WTC11 (cell line): ENCODE measurements at regions not wholly inside any gene's neighbourhood (a gene's known extent, or its start where the extent isn't known, plus 50 kb on each side); places are given as distances from the start of the nearest gene placed in this dataset.

ENCODE experiments used
- ARID4B ChIP-seq: sonication (generic); formaldehyde crosslinking; IDR thresholded peaks from 2 replicates; pipeline ENCODE4 v1.8.0; 2023; ENCODE audit warnings: missing genetic modification reagents, mild to moderate bottlenecking, borderline replicate concordance
- ATF6 ChIP-seq: sonication (generic); formaldehyde crosslinking; IDR thresholded peaks from 2 replicates; pipeline ENCODE4 v1.8.1; 2023; ENCODE audit warnings: mild to moderate bottlenecking, missing genetic modification reagents
- CBFB ChIP-seq: sonication (generic); formaldehyde crosslinking; IDR thresholded peaks from 2 replicates; pipeline ENCODE4 v1.8.1; 2022; ENCODE audit warnings: mild to moderate bottlenecking, low read depth, missing genetic modification reagents
- CTCF ChIP-seq: fragments of 200-600 bp; IDR thresholded peaks from 2 replicates; pipeline ENCODE4 v1.8.0; 2022; ENCODE audit warnings: antibody characterized with exemption
- HMGXB4 ChIP-seq: sonication (generic); formaldehyde crosslinking; IDR thresholded peaks from 2 replicates; pipeline ENCODE4 v1.8.1; 2023; ENCODE audit warnings: mild to moderate bottlenecking, moderate library complexity, missing genetic modification reagents
- NFE2L1 ChIP-seq: sonication (generic); formaldehyde crosslinking; IDR thresholded peaks from 2 replicates; pipeline ENCODE4 v1.8.1; 2023; ENCODE audit warnings: missing genetic modification reagents
- NFYB ChIP-seq: sonication (generic); formaldehyde crosslinking; conservative IDR thresholded peaks from 2 replicates; pipeline ENCODE4 v1.8.0; 2022; ENCODE audit warnings: low read depth, missing genetic modification reagents
- PRRX2 ChIP-seq: fragments of 250-450 bp; sonication (Bioruptor Pico); IDR thresholded peaks from 2 replicates; pipeline ENCODE4 v1.8.0; 2021; ENCODE audit warnings: mild to moderate bottlenecking
- TCF7 ChIP-seq: sonication (generic); formaldehyde crosslinking; IDR thresholded peaks from 2 replicates; pipeline ENCODE4 v1.8.0; 2022; ENCODE audit warnings: mild to moderate bottlenecking, low read depth, missing genetic modification reagents, moderate library complexity
- TF ChIP-seq, protein P1 (sequence below): sonication (generic); formaldehyde crosslinking; IDR thresholded peaks from 2 replicates; pipeline ENCODE4 v1.8.1; 2023; ENCODE audit warnings: mild to moderate bottlenecking, missing genetic modification reagents, moderate library complexity
- TF ChIP-seq, protein P2 (sequence below): sonication (generic); formaldehyde crosslinking; IDR thresholded peaks from 2 replicates; pipeline ENCODE4 v1.8.0; 2022; ENCODE audit warnings: mild to moderate bottlenecking, missing genetic modification reagents
- TF ChIP-seq, protein P3 (sequence below): sonication (generic); formaldehyde crosslinking; conservative IDR thresholded peaks from 2 replicates; pipeline ENCODE4 v1.8.1; 2022; ENCODE audit warnings: mild to moderate bottlenecking, missing genetic modification reagents
- TF ChIP-seq, protein P4 (sequence below): sonication (generic); formaldehyde crosslinking; IDR thresholded peaks from 2 replicates; pipeline ENCODE4 v1.8.1; 2022; ENCODE audit warnings: mild to moderate bottlenecking, missing genetic modification reagents, moderate library complexity, borderline replicate concordance

DNA sequence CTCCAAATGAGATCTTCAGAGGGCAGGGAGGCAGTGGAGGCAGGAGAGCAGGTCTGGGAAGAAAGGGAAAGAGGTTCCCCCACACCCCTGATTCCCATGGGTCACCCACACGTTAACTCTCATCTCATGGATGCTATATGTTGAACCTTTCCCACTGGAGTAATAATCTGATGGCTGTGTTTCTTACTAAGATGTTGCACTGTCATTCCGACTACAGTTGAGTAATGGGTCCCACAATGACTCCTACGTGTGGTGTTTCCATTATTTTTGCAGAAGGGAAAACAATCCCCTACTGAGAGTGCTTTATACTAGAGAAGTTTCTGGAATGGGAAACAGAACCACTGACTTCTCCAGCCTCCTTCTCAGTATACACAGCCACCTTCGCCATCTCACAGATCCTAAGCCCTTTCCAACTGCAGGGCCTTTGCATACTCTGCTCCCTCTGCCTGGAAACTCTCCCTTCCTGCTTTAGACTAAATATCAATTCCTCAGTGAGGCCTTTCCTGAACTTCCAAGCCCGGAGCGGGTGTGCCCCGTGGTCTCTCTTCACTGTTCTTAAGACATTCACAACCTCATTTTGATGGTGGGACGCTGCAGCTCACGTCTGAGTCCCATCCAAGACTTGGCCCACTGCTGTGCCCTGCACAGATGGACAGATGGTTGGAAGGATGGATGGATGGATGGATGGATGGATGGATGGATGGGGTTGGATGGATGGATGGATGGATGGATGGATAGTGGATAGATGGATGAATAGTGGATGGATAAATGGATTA, 238.6 kb upstream of the PMEPA1 start:
- TF ChIP-seq CTCF (no peak), PRRX2 (CRISPR knock-in tag) (no peak), CBFB (CRISPR knock-in tag) (no peak), HMGXB4 (CRISPR knock-in tag) (no peak), ATF6 (CRISPR knock-in tag) (no peak), NFE2L1 (CRISPR knock-in tag) (no peak), ARID4B (CRISPR knock-in tag) (no peak), NFYB (no peak), TCF7 (CRISPR knock-in tag) (no peak)
- TF ChIP-seq, protein P1, sequence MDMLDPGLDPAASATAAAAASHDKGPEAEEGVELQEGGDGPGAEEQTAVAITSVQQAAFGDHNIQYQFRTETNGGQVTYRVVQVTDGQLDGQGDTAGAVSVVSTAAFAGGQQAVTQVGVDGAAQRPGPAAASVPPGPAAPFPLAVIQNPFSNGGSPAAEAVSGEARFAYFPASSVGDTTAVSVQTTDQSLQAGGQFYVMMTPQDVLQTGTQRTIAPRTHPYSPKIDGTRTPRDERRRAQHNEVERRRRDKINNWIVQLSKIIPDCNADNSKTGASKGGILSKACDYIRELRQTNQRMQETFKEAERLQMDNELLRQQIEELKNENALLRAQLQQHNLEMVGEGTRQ (CRISPR knock-in tag), result no peak
- TF ChIP-seq, protein P2, sequence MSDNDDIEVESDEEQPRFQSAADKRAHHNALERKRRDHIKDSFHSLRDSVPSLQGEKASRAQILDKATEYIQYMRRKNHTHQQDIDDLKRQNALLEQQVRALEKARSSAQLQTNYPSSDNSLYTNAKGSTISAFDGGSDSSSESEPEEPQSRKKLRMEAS (CRISPR knock-in tag), result no peak
- TF ChIP-seq, protein P3, sequence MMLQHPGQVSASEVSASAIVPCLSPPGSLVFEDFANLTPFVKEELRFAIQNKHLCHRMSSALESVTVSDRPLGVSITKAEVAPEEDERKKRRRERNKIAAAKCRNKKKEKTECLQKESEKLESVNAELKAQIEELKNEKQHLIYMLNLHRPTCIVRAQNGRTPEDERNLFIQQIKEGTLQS (CRISPR knock-in tag), result no peak
- TF ChIP-seq, protein P4, sequence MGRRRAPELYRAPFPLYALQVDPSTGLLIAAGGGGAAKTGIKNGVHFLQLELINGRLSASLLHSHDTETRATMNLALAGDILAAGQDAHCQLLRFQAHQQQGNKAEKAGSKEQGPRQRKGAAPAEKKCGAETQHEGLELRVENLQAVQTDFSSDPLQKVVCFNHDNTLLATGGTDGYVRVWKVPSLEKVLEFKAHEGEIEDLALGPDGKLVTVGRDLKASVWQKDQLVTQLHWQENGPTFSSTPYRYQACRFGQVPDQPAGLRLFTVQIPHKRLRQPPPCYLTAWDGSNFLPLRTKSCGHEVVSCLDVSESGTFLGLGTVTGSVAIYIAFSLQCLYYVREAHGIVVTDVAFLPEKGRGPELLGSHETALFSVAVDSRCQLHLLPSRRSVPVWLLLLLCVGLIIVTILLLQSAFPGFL, result no peak
